ENCODE measurements at regions not wholly inside any gene's neighbourhood (a gene's known extent, or its start where the extent isn't known, plus 50 kb on each side); places are given as distances from the start of the nearest gene placed in this dataset.

- intact Hi-C loops (cut with micrococcal nuclease) (loop anchor here (10.0 kb wide), 1 partner anchor 64 kb away; no protein-coding TSS in a partner anchor), dilution Hi-C loops (cut with HindIII; ENCODE audit: low sequenced_read_pairs, unreplicated experiment) (no loop called here), in situ Hi-C loops (cut with MboI; ENCODE audit: low sequenced_read_pairs) (no loop called here)
- Histone ChIP-seq H3K9me3 (ENCODE audit: control insufficient read depth, insufficient read depth, low read length) (no peaks in the 10 kb centered on the region), H3K4me3 (ENCODE audit: insufficient read depth, low read depth, low read length) (no peak overlapping the region), H3K27me3 (ENCODE audit: control insufficient read depth, insufficient read depth, low read length) (no peaks in the 10 kb centered on the region), H4K8ac (ENCODE audit: low read depth in 2 of 2, low read length in 2 of 2) (no peak overlapping the region), H2BK120ac (ENCODE audit: low read depth, low read length) (no peak overlapping the region), H3K18ac (ENCODE audit: low read depth, low read length) (no peak overlapping the region), H3K27ac (ENCODE audit: insufficient read depth, low read length) (no peak overlapping the region), H3K56ac (ENCODE audit: extremely low read depth, insufficient read depth, low read length) (no peak overlapping the region), H3K4me2 (ENCODE audit: low read depth, low read length) (no peak overlapping the region), H2BK5ac (ENCODE audit: low read depth, low read length, poor library complexity, severe bottlenecking) (no peak overlapping the region), H3K79me1 (ENCODE audit: low read depth in 1 of 2, low read length in 2 of 2) (no peaks in the 10 kb centered on the region), H2AK5ac (ENCODE audit: low read depth, low read length) (no peak overlapping the region), H3K9ac (ENCODE audit: low read depth, low read length) (no peak overlapping the region), H2AK9ac (replicated peaks; ENCODE audit: low read depth, low read length, poor library complexity) (no peak overlapping the region), H2AFZ (replicated peaks; ENCODE audit: low read length, poor library complexity) (no peak overlapping the region), H3K4me1 (ENCODE audit: control insufficient read depth, insufficient read depth, low read length) (no peaks in the 10 kb centered on the region), H4K91ac (ENCODE audit: insufficient read depth, low read depth, low read length) (no peak overlapping the region), H3K9me1 (ENCODE audit: insufficient read depth, low read length) (no peaks in the 10 kb centered on the region; the same call in 1 of the 2 replicates), H2BK15ac (ENCODE audit: low read depth, low read length) (no peak overlapping the region), H4K20me1 (ENCODE audit: insufficient read depth, low read length) (no peaks in the 10 kb centered on the region), H4K5ac (ENCODE audit: low read depth, low read length) (no peak overlapping the region), H3K36me3 (ENCODE audit: control insufficient read depth, insufficient read depth, low read length) (no peaks in the 10 kb centered on the region), H3K23ac (ENCODE audit: low read depth, low read length) (no peak overlapping the region), H3K14ac (replicated peaks; ENCODE audit: low read depth, low read length) (no peak overlapping the region), H3K4ac (ENCODE audit: low read depth, low read length) (no peak overlapping the region), H2BK20ac (ENCODE audit: low read depth, low read length) (no peak overlapping the region)
- CTCF ChIA-PET: no interaction called here
- TF ChIP-seq CTCF (conservative IDR thresholded peaks at IDR 0.05; ENCODE audit: low read depth, low read length) (no peak), RAD21 (IDR thresholded peaks at IDR 0.05; ENCODE audit: low read length) (no peak), CHD1 (IDR thresholded peaks at IDR 0.05; ENCODE audit: low read depth, low read length) (no peak), ELK1 (IDR thresholded peaks at IDR 0.05; ENCODE audit: borderline replicate concordance, low read depth, low read length) (no peak), MAFK (IDR thresholded peaks at IDR 0.05; ENCODE audit: low read depth, low read length) (no peak), CEBPB (IDR thresholded peaks at IDR 0.05; ENCODE audit: low read depth, low read length) (no peak), FOS (IDR thresholded peaks at IDR 0.05; ENCODE audit: low read depth, low read length) (no peak), NFE2L2 (IDR thresholded peaks at IDR 0.05; ENCODE audit: low read depth, low read length) (no peak)
- WGBS, 2 experiments (ENCODE audit: extremely low coverage in 2 of 2, insufficient read length in 1 of 2): no CpG with 5 or more reads among the region's 2 CpGs
- no peak for ATAC-seq (ENCODE audit: low read depth)
- no peak for DNase-seq
- POLR2A ChIA-PET (ENCODE audit: unreplicated experiment): no interaction called here
- BruUV-seq (replicated peaks): no TSS peak
These were observed 323.1 kb downstream of the PCDH18 start for GRCh38 chr4:137209240-137209639.

Data from IMR-90 (cell line).